Loucy (cell line): ENCODE measurements at regions not wholly inside any gene's neighbourhood (a gene's known extent, or its start where the extent isn't known, plus 50 kb on each side); places are given as distances from the start of the nearest gene placed in this dataset.

ENCODE experiments used
- H2AFZ ChIP-seq: fragments of 200-600 bp; sonication (generic); 2 replicates; pipeline ENCODE4 v1.6.0; 2016; ENCODE audit warnings: antibody characterized with exemption, mild to moderate bottlenecking, low read length, moderate library complexity
- H3F3A ChIP-seq: fragments of 200-600 bp; 2 replicates; pipeline ENCODE4 v1.6.0; 2016; ENCODE audit warnings: antibody characterized with exemption, low read depth, mild to moderate bottlenecking
- H3K27me3 ChIP-seq: fragments of 200-600 bp; sonication (generic); 2 replicates; pipeline ENCODE4 v1.6.1; 2014; ENCODE audit warnings: low read length, mild to moderate bottlenecking; ENCODE audit not compliant: insufficient read depth, poor library complexity, severe bottlenecking
- H3K36me3 ChIP-seq: fragments of 200-600 bp; sonication (generic); 2 replicates; pipeline ENCODE4 v1.6.1; 2016; ENCODE audit warnings: low read length; ENCODE audit not compliant: insufficient read depth
- H3K4me1 ChIP-seq: fragments of 200-600 bp; sonication (generic); 2 replicates; pipeline ENCODE4 v1.5.1; 2014; ENCODE audit warnings: low read length, mild to moderate bottlenecking; ENCODE audit not compliant: insufficient read depth, poor library complexity, severe bottlenecking
- H3K4me2 ChIP-seq: fragments of 200-600 bp; sonication (generic); 2 replicates; pipeline ENCODE4 v1.6.0; 2014; ENCODE audit warnings: antibody characterized with exemption, low read length, low read depth, mild to moderate bottlenecking; ENCODE audit not compliant: poor library complexity, severe bottlenecking
- H3K4me3 ChIP-seq: fragments of 200-600 bp; sonication (generic); 2 replicates; pipeline ENCODE4 v1.5.1; 2014; ENCODE audit warnings: low read length, mild to moderate bottlenecking, mixed read lengths; ENCODE audit not compliant: poor library complexity, severe bottlenecking
- H3K79me2 ChIP-seq: fragments of 200-600 bp; sonication (generic); 2 replicates; pipeline ENCODE4 v1.6.1; 2014; ENCODE audit warnings: low read length; ENCODE audit not compliant: insufficient read depth
- H3K9ac ChIP-seq: fragments of 200-600 bp; sonication (generic); 2 replicates; pipeline ENCODE4 v1.6.0; 2014; ENCODE audit warnings: mild to moderate bottlenecking, low read depth, low read length, moderate library complexity; ENCODE audit not compliant: poor library complexity, severe bottlenecking
- H3K9me2 ChIP-seq: fragments of 200-600 bp; sonication (generic); replicated peaks from 2 replicates; pipeline ENCODE4 v1.6.1; 2016; ENCODE audit warnings: low read depth, low read length, mixed read lengths
- H3K9me3 ChIP-seq: fragments of 200-600 bp; sonication (generic); 2 replicates; pipeline ENCODE4 v1.6.1; 2014; ENCODE audit warnings: mild to moderate bottlenecking, antibody characterized with exemption, low read length, low read depth; ENCODE audit not compliant: insufficient read depth
- H4K20me1 ChIP-seq: fragments of 200-600 bp; sonication (generic); 2 replicates; pipeline ENCODE4 v1.6.0; 2014; ENCODE audit warnings: antibody characterized with exemption, low read length, mild to moderate bottlenecking; ENCODE audit not compliant: insufficient read depth, poor library complexity, severe bottlenecking
- EZH2phosphoT487 ChIP-seq: fragments of 200-600 bp; IDR thresholded peaks from 2 replicates; pipeline ENCODE4 v1.6.1; 2018; ENCODE audit warnings: antibody characterized with exemption, mild to moderate bottlenecking, moderate library complexity, borderline replicate concordance
- TF ChIP-seq, protein P1 (sequence below): fragments of 200-600 bp; sonication (generic); conservative IDR thresholded peaks from 2 replicates; pipeline ENCODE4 v1.5.1; 2014; ENCODE audit warnings: mild to moderate bottlenecking, antibody characterized with exemption, low read length

DNA sequence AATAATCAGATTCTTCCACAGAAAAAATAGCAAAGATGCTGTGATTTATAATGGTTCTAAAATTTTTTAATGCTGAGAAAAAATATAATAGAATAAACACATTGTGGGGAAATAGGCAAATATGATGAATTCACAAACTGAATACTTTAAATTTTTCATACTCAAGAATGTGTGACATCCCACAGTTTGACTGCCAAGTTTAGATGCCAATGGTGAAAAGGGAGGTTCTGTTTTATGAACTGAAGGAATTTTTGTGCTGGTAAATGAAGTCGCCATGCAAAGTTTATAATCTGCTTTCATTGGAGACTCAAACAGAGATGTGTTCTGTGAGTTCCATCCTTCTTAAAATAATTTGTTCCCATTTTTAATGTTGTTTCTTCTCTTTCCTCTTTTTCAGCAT is 367.5 kb upstream of the ADAMTS16 start:
- Histone ChIP-seq H3F3A (no peaks in the 10 kb centered on the region), H3K4me2 (no peak overlapping the region), H3K27me3 (no peaks in the 10 kb centered on the region), H4K20me1 (no peaks in the 10 kb centered on the region), H3K9me2 (no peaks in the 10 kb centered on the region), H3K9me3 (no peaks in the 10 kb centered on the region), H3K4me3 (no peak overlapping the region), H2AFZ (no peak overlapping the region), H3K9ac (no peak overlapping the region), H3K36me3 (no peaks in the 10 kb centered on the region), H3K79me2 (no peaks in the 10 kb centered on the region), H3K4me1 (no peaks in the 10 kb centered on the region)
- TF ChIP-seq, protein P1, sequence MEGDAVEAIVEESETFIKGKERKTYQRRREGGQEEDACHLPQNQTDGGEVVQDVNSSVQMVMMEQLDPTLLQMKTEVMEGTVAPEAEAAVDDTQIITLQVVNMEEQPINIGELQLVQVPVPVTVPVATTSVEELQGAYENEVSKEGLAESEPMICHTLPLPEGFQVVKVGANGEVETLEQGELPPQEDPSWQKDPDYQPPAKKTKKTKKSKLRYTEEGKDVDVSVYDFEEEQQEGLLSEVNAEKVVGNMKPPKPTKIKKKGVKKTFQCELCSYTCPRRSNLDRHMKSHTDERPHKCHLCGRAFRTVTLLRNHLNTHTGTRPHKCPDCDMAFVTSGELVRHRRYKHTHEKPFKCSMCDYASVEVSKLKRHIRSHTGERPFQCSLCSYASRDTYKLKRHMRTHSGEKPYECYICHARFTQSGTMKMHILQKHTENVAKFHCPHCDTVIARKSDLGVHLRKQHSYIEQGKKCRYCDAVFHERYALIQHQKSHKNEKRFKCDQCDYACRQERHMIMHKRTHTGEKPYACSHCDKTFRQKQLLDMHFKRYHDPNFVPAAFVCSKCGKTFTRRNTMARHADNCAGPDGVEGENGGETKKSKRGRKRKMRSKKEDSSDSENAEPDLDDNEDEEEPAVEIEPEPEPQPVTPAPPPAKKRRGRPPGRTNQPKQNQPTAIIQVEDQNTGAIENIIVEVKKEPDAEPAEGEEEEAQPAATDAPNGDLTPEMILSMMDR, result no peak
- TF ChIP-seq EZH2phosphoT487, result no peak

DNA sequence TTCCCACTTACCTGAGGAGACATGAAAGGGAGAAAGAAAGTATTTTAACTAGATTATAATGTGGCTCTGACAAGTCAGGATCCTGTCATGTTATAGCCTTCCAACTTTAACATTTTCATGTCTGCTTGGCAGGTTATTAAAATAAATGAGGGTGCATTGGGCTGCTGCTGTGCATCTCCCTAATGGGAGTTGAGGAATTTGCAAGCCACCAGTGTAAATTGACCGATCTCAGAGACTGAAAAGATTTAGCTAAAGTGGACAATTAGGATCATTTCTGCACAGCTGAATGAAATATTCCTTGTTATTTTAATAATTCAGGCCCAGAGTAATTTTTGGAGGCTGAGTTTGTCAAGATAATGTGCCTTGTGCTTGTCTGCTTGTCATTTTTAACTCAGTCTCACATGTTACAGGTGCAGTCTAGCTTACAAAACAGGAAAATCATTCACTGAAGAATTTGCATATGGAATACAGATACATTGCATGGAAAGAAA is 366.3 kb upstream of the ADAMTS16 start:
- H3F3A ChIP-seq, result no peaks in the 10 kb centered on the region
- H4K20me1 ChIP-seq, result no peaks in the 10 kb centered on the region
- H3K4me3 ChIP-seq, result no peak overlapping the region
- H3K9me2 ChIP-seq, result no peaks in the 10 kb centered on the region
- no peak overlapping the region for H3K9ac ChIP-seq
- no peaks in the 10 kb centered on the region for H3K9me3 ChIP-seq
- H2AFZ ChIP-seq, result no peak overlapping the region
- H3K27me3 ChIP-seq, result no peaks in the 10 kb centered on the region
- no peak for TF ChIP-seq EZH2phosphoT487
- TF ChIP-seq, protein P1, result no peak
- H3K4me2 ChIP-seq, result no peak overlapping the region
- no peaks in the 10 kb centered on the region for H3K4me1 ChIP-seq
- no peaks in the 10 kb centered on the region for H3K79me2 ChIP-seq
- no peaks in the 10 kb centered on the region for H3K36me3 ChIP-seq

DNA sequence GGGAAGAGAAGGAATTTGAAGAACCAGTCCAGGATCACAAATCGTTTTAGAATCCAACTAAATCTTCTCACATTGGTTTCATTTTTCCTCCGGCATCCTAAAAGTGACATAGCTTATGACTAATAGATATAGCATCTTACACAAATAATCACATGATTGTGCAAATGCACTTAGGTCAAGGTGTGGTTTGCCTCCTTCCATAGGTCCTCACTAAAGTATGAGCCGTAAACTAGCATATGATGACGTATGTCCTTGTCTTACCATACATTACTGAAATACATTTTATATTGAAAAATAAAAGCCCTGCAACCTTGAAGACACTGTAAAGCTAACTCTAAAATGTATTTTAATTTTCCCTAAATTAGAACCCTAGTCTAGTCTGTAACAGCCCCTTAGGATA is 362.7 kb upstream of the ADAMTS16 start:
- H3K4me3 ChIP-seq, result no peak overlapping the region
- H3K4me1 ChIP-seq, result no peaks in the 10 kb centered on the region
- H3K36me3 ChIP-seq, result no peaks in the 10 kb centered on the region
- H2AFZ ChIP-seq, result no peak overlapping the region
- no peak overlapping the region for H3K9ac ChIP-seq
- no peaks in the 10 kb centered on the region for H3K9me3 ChIP-seq
- H3K27me3 ChIP-seq, result no peaks in the 10 kb centered on the region
- H4K20me1 ChIP-seq, result no peaks in the 10 kb centered on the region
- no peak for TF ChIP-seq EZH2phosphoT487
- TF ChIP-seq, protein P1, result no peak
- no peaks in the 10 kb centered on the region for H3F3A ChIP-seq
- no peaks in the 10 kb centered on the region for H3K79me2 ChIP-seq
- no peak overlapping the region for H3K4me2 ChIP-seq
- H3K9me2 ChIP-seq, result no peaks in the 10 kb centered on the region
